ENCODE measurements at regions not wholly inside any gene's neighbourhood (a gene's known extent, or its start where the extent isn't known, plus 50 kb on each side); places are given as distances from the start of the nearest gene placed in this dataset.

DNA sequence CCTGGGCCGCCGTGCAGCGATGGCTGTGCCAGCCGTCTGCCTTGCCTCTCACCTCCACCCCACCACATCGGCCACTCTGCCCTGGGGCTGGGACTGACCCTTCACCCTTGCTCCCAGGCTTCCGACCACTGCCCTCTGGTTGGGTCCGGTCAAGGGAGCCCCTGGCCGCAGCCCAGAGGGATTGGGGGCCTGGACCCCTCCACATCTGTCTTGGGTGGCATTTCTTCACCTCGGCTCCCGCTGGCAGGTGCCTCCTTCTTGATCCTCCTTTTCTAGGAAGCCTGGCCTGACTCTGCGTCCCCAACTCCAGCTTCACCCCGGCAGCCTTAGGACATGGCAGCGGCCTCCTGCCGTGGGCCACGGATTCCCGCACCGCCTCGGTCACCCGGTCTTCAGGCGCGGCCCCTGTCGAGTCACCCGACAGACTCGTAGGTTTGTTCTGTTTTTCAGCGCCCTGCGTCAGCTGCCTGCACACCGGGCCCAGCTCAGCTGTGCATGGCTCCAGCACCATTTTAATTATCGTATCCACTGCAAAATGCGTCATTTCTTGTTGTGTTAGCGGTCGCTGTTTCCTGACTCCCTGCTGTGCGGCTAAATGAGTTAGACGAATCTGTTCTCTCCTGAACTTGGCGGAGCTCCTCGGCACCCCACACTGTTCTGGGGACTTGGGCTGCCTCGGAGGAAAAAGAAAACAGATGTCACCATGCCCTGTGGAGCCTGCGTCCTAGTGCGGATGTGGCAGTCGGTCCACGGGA lies 124.0 kb downstream of the FAM53A start:
- no peak for DNase-seq (ENCODE audit: low spot score)
- no peak overlapping the region for H3K4me3 ChIP-seq
- no peaks in the 10 kb centered on the region for H3K9me3 ChIP-seq (ENCODE audit: low read depth)
- peaks cover 15% of the 10 kb centered on the region for H3K4me1 Mint-ChIP-seq
- H3K4me3 Mint-ChIP-seq = no peak overlapping the region
- H3K36me3 Mint-ChIP-seq = no peaks in the 10 kb centered on the region
- peaks cover 31% of the 10 kb centered on the region for H3K27me3 ChIP-seq
- peaks cover 17% of the 10 kb centered on the region for H3K27me3 Mint-ChIP-seq (ENCODE audit: insufficient read depth, low read depth)
- no peaks in the 10 kb centered on the region for H4K20me1 ChIP-seq (ENCODE audit: low read depth)
- no peaks in the 10 kb centered on the region for H3F3A ChIP-seq (ENCODE audit: low read depth)
- TF ChIP-seq EZH2 (IDR thresholded peaks at IDR 0.05) = no peak
- no peak for TF ChIP-seq CTCF (IDR thresholded peaks at IDR 0.05)
- no peak for TF ChIP-seq EZH2phosphoT487 (IDR thresholded peaks at IDR 0.05)
- no peaks in the 10 kb centered on the region for H3K36me3 ChIP-seq
- no peaks in the 10 kb centered on the region for H3K9me3 Mint-ChIP-seq
- no peak overlapping the region for H2AFZ ChIP-seq (replicated peaks)
- H3K27ac Mint-ChIP-seq = peak overlapping the region; percentile 74
- H3K4me2 ChIP-seq = no peak overlapping the region
- H3K79me2 ChIP-seq (ENCODE audit: low read depth) = no peaks in the 10 kb centered on the region
- H3K4me1 ChIP-seq = peaks cover 6% of the 10 kb centered on the region
- H3K9ac ChIP-seq = no peak overlapping the region
- H3K27ac ChIP-seq = no peak overlapping the region

DNA sequence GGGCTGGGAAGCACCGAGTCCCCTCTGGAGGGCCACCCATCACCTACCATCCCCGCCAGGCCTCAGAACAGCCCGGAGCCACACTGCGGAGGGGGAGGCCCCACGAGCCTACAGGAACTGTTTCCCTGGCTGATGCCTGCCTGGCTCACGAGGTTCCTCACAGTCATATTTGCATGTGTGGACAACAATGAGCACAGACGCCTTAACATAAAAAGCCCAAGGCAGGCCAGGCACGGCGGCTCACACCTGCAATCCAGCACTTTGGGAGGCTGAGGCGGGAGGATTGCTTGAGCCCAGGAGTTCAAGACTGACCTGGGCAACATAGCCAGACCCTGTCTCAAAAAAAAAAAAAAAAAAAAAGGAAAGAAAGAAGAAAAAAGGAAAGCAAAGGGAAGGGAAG lies 125.9 kb downstream of the FAM53A start:
- Mint-ChIP-seq H3K27ac (no peak overlapping the region), H3K27me3 (ENCODE audit: insufficient read depth, low read depth) (peaks cover 17% of the 10 kb centered on the region), H3K9me3 (peaks cover 2% of the 10 kb centered on the region), H3K36me3 (no peaks in the 10 kb centered on the region), H3K4me3 (no peak overlapping the region), H3K4me1 (peaks cover 13% of the 10 kb centered on the region)
- Histone ChIP-seq H3K4me3 (no peak overlapping the region), H4K20me1 (ENCODE audit: low read depth) (no peaks in the 10 kb centered on the region), H3K27ac (no peak overlapping the region), H2AFZ (replicated peaks) (no peak overlapping the region), H3K9me3 (ENCODE audit: low read depth) (no peaks in the 10 kb centered on the region), H3K4me2 (no peak overlapping the region), H3K36me3 (no peaks in the 10 kb centered on the region), H3F3A (ENCODE audit: low read depth) (no peaks in the 10 kb centered on the region), H3K4me1 (peaks cover 6% of the 10 kb centered on the region), H3K27me3 (peaks cover 31% of the 10 kb centered on the region), H3K9ac (no peak overlapping the region), H3K79me2 (ENCODE audit: low read depth) (no peaks in the 10 kb centered on the region)
- no peak for DNase-seq (ENCODE audit: low spot score)
- TF ChIP-seq EZH2phosphoT487 (IDR thresholded peaks at IDR 0.05) (no peak), EZH2 (IDR thresholded peaks at IDR 0.05) (no peak), CTCF (IDR thresholded peaks at IDR 0.05) (no peak)

DNA sequence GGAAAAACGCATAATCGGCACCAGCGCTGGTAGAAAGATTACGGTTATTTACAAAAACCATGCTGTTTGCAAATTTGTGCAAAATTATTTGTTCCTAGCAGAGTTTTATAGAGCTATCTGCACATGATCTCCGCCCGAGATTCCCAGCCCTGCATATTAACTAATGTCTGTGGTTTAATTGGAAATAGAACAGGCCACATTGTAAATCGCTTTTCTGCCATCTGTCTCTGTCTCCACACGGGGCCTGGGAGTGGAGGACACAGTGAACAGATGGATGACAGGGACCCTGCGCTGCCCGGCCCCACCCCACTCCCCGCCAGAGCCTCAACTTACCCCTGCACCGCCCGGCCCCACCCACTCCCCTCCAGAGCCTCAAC lies 126.9 kb downstream of the FAM53A start:
- no peak for DNase-seq (ENCODE audit: low spot score)
- no peaks in the 10 kb centered on the region for H3K36me3 Mint-ChIP-seq
- no peak overlapping the region for H3K4me3 ChIP-seq
- H3K9ac ChIP-seq = no peak overlapping the region
- TF ChIP-seq EZH2phosphoT487 (IDR thresholded peaks at IDR 0.05) (no peak), CTCF (IDR thresholded peaks at IDR 0.05) (no peak), EZH2 (IDR thresholded peaks at IDR 0.05) (peak; percentile 11)
- no peaks in the 10 kb centered on the region for H3F3A ChIP-seq (ENCODE audit: low read depth)
- H3K9me3 ChIP-seq (ENCODE audit: low read depth) = no peaks in the 10 kb centered on the region
- no peaks in the 10 kb centered on the region for H3K79me2 ChIP-seq (ENCODE audit: low read depth)
- H3K27me3 ChIP-seq = peaks cover 31% of the 10 kb centered on the region
- H3K27ac Mint-ChIP-seq = no peak overlapping the region
- no peaks in the 10 kb centered on the region for H4K20me1 ChIP-seq (ENCODE audit: low read depth)
- peaks cover 13% of the 10 kb centered on the region for H3K4me1 Mint-ChIP-seq
- H2AFZ ChIP-seq (replicated peaks) = no peak overlapping the region
- peaks cover 2% of the 10 kb centered on the region for H3K9me3 Mint-ChIP-seq
- H3K4me2 ChIP-seq = peak overlapping the region; percentile 61
- H3K27me3 Mint-ChIP-seq (ENCODE audit: insufficient read depth, low read depth) = peaks cover 17% of the 10 kb centered on the region
- no peaks in the 10 kb centered on the region for H3K36me3 ChIP-seq
- H3K27ac ChIP-seq = no peak overlapping the region
- H3K4me3 Mint-ChIP-seq = no peak overlapping the region
- peaks cover 6% of the 10 kb centered on the region for H3K4me1 ChIP-seq

Measured in neural progenitor cell (in vitro differentiated cells).